Stimulated activated naive CD8-positive, alpha-beta T cell treated with anti-CD3 and anti-CD28 coated beads, Interleukin-15, Interleukin-2, amounts not matched to agents 100 ng/mL and 50 ng/mL, for 24 hours (primary cell): ENCODE measurements at regions not wholly inside any gene's neighbourhood (a gene's known extent, or its start where the extent isn't known, plus 50 kb on each side); places are given as distances from the start of the nearest gene placed in this dataset.

Source experiments
- H3K27ac Mint-ChIP-seq: one replicate; pipeline ENCODE4 v1.8.0; 2021; ENCODE audit warnings: mild to moderate bottlenecking, mixed read lengths
- H3K27me3 Mint-ChIP-seq: one replicate; pipeline ENCODE4 v1.8.0; 2021; ENCODE audit warnings: mixed read lengths
- H3K36me3 Mint-ChIP-seq: one replicate; pipeline ENCODE4 v1.8.0; 2021; ENCODE audit warnings: low read depth, mixed read lengths
- H3K4me1 Mint-ChIP-seq: one replicate; pipeline ENCODE4 v1.8.0; 2021; ENCODE audit warnings: low read depth, mixed read lengths
- H3K4me3 Mint-ChIP-seq: one replicate; pipeline ENCODE4 v1.8.0; 2021; ENCODE audit warnings: mild to moderate bottlenecking, mixed read lengths
- H3K9me3 Mint-ChIP-seq: one replicate; pipeline ENCODE4 v1.8.0; 2021; ENCODE audit warnings: mixed read lengths

- H3K9me3 Mint-ChIP-seq = peaks cover 11% of the 10 kb centered on the region
- no peaks in the 10 kb centered on the region for H3K36me3 Mint-ChIP-seq
These were observed 312.3 kb upstream of the CNTN6 start for GRCh38 chr3:780505-780904.

DNA sequence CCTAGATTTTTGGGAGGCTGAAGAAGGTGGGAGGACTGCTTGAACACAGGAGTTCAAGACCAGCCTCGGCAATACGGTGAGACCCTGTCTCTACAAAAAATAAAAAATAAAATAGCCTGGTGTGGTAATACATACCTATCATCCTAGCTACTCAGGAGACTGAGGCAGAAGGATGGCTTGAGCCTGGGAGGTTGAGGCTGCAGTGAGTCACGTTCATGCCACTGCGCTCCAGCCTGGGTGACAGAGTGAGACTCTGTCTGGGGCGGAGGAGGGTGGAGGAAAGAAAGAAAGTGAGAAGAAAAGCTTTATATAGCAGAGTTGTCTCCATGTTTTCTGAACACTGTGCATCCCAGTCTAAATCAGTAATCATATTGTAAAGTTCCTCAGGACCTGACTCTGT lies 301.4 kb upstream of the CNTN6 start:
- H3K27me3 Mint-ChIP-seq = no peaks in the 10 kb centered on the region
- no peaks in the 10 kb centered on the region for H3K36me3 Mint-ChIP-seq
- peaks cover 12% of the 10 kb centered on the region for H3K9me3 Mint-ChIP-seq
- no peaks in the 10 kb centered on the region for H3K4me1 Mint-ChIP-seq
- H3K27ac Mint-ChIP-seq = no peak overlapping the region
- no peak overlapping the region for H3K4me3 Mint-ChIP-seq

More at GRCh38 chr3:780505-780904, 312.3 kb upstream of the CNTN6 start:
- no peaks in the 10 kb centered on the region for H3K4me1 Mint-ChIP-seq
- H3K4me3 Mint-ChIP-seq = no peak overlapping the region
- H3K27me3 Mint-ChIP-seq = no peaks in the 10 kb centered on the region
- no peak overlapping the region for H3K27ac Mint-ChIP-seq

GRCh38 chr3:792630-793029 lies 300.2 kb upstream of the CNTN6 start:
- Mint-ChIP-seq H3K27me3 (no peaks in the 10 kb centered on the region), H3K4me3 (no peak overlapping the region), H3K36me3 (no peaks in the 10 kb centered on the region), H3K27ac (no peak overlapping the region), H3K4me1 (no peaks in the 10 kb centered on the region), H3K9me3 (peaks cover 12% of the 10 kb centered on the region)

- Mint-ChIP-seq H3K9me3 (peaks cover 12% of the 10 kb centered on the region), H3K27ac (no peak overlapping the region), H3K4me3 (no peak overlapping the region), H3K36me3 (no peaks in the 10 kb centered on the region), H3K4me1 (no peaks in the 10 kb centered on the region), H3K27me3 (no peaks in the 10 kb centered on the region)
These were observed 288.6 kb upstream of the CNTN6 start for GRCh38 chr3:804211-804610.

DNA sequence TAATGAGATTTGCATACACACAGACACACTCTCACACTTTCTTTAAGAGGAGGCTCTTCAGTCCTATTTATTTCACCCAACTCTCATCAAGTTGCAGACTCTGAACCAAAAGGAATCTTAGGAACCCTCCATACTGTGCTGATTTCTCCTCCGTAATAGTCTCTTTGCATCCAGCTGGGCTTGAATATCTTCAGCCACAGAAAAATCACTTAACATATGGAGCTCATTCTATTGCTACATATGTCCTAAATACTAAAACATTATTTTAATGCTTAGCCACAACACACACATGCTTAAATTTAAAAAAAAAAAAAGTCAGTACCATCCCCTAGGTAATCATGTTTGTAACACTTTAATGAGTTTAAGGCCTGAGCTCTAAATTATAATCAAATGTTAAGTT lies 287.5 kb upstream of the CNTN6 start:
- H3K4me3 Mint-ChIP-seq = no peak overlapping the region
- no peaks in the 10 kb centered on the region for H3K27me3 Mint-ChIP-seq
- no peaks in the 10 kb centered on the region for H3K36me3 Mint-ChIP-seq
- H3K4me1 Mint-ChIP-seq = no peaks in the 10 kb centered on the region
- no peak overlapping the region for H3K27ac Mint-ChIP-seq
- H3K9me3 Mint-ChIP-seq = peaks cover 10% of the 10 kb centered on the region

DNA sequence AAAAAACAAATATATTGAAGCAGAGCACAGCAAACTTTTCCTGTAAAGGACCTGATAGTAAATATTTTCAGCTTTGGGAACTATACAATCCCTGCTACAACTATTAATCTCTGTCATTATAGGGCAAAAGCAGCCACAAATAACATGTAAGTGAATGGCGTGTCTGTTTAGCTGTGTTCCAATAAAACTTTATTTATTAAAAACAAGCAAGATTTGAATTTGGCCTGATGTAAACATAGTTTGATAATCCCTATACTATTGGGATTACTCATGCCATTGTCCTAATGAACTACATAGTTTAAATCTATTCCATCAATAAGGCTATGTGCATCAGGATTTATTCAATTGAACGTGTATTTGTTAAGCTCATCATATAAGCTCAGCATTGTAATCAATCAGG lies 286.8 kb upstream of the CNTN6 start:
- H3K4me3 Mint-ChIP-seq = no peak overlapping the region
- no peaks in the 10 kb centered on the region for H3K4me1 Mint-ChIP-seq
- peaks cover 4% of the 10 kb centered on the region for H3K9me3 Mint-ChIP-seq
- no peaks in the 10 kb centered on the region for H3K27me3 Mint-ChIP-seq
- H3K36me3 Mint-ChIP-seq = no peaks in the 10 kb centered on the region
- H3K27ac Mint-ChIP-seq = no peak overlapping the region

GRCh38 chr3:816605-817004 lies 276.2 kb upstream of the CNTN6 start:
- Mint-ChIP-seq H3K27ac (no peak overlapping the region), H3K4me1 (no peaks in the 10 kb centered on the region), H3K9me3 (peaks cover 8% of the 10 kb centered on the region), H3K4me3 (no peak overlapping the region), H3K36me3 (no peaks in the 10 kb centered on the region), H3K27me3 (no peaks in the 10 kb centered on the region)

DNA sequence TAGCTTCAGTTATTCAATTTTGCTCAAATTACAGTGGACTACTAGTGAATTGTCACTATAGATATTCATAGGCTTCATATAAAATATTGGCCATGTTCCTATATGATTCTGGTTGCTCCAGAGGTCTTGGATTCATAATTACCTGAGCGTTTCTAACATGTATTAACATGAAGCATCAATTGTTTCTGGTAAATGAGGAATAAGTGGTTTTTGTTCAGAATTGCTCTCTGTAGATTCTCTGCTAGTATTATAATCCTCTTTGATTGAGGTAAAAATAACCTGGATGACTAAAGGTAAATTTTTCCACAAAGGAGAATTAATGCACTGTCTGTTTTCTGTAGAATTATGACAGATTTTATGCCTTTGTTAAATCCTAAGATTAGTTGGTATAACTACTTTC lies 258.1 kb upstream of the CNTN6 start:
- H3K4me1 Mint-ChIP-seq = no peaks in the 10 kb centered on the region
- no peak overlapping the region for H3K4me3 Mint-ChIP-seq

DNA sequence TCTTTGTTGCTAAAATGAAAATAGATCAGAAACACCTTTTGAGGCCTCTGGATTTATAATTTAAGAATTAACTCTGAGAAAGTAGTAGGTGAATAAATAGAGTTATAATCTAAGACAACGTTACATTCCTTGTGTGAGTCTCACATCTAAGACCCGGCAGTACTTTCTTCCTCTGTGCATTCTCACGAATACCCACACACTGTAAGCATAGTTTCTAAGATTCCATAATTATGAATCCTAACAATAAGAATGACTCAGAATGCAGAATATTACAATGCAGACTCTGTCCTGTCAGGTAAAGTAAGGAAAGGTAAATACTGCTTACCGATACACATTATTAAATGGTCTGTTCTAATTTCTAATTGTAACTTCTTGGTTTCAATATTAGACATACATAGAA lies 257.7 kb upstream of the CNTN6 start:
- Mint-ChIP-seq H3K27me3 (no peaks in the 10 kb centered on the region), H3K36me3 (no peaks in the 10 kb centered on the region), H3K27ac (no peak overlapping the region), H3K4me1 (no peaks in the 10 kb centered on the region), H3K4me3 (no peak overlapping the region), H3K9me3 (peaks cover 7% of the 10 kb centered on the region)

More for the DNA sequence above, 258.1 kb upstream of the CNTN6 start:
- Mint-ChIP-seq H3K36me3 (no peaks in the 10 kb centered on the region), H3K27ac (no peak overlapping the region), H3K27me3 (no peaks in the 10 kb centered on the region), H3K9me3 (peaks cover 7% of the 10 kb centered on the region)

- H3K9me3 Mint-ChIP-seq = no peaks in the 10 kb centered on the region
- no peaks in the 10 kb centered on the region for H3K27me3 Mint-ChIP-seq
- H3K4me1 Mint-ChIP-seq = no peaks in the 10 kb centered on the region
- H3K27ac Mint-ChIP-seq = no peak overlapping the region
- no peak overlapping the region for H3K4me3 Mint-ChIP-seq
- H3K36me3 Mint-ChIP-seq = no peaks in the 10 kb centered on the region
These were observed 252.8 kb upstream of the CNTN6 start for GRCh38 chr3:839981-840380.

- Mint-ChIP-seq H3K27ac (no peak overlapping the region), H3K36me3 (no peaks in the 10 kb centered on the region), H3K4me3 (no peak overlapping the region), H3K9me3 (no peaks in the 10 kb centered on the region), H3K27me3 (no peaks in the 10 kb centered on the region), H3K4me1 (no peaks in the 10 kb centered on the region)
These were observed 241.6 kb upstream of the CNTN6 start for GRCh38 chr3:851098-851790.

- no peaks in the 10 kb centered on the region for H3K4me1 Mint-ChIP-seq
- no peaks in the 10 kb centered on the region for H3K27me3 Mint-ChIP-seq
- H3K27ac Mint-ChIP-seq = no peak overlapping the region
- H3K36me3 Mint-ChIP-seq = no peaks in the 10 kb centered on the region
- no peaks in the 10 kb centered on the region for H3K9me3 Mint-ChIP-seq
- no peak overlapping the region for H3K4me3 Mint-ChIP-seq
These were observed 240.8 kb upstream of the CNTN6 start for GRCh38 chr3:852033-852432.

GRCh38 chr3:853489-853888 lies 239.3 kb upstream of the CNTN6 start:
- no peaks in the 10 kb centered on the region for H3K9me3 Mint-ChIP-seq
- no peak overlapping the region for H3K4me3 Mint-ChIP-seq
- H3K36me3 Mint-ChIP-seq = no peaks in the 10 kb centered on the region
- no peak overlapping the region for H3K27ac Mint-ChIP-seq
- no peaks in the 10 kb centered on the region for H3K27me3 Mint-ChIP-seq
- no peaks in the 10 kb centered on the region for H3K4me1 Mint-ChIP-seq

GRCh38 chr3:859135-859534 lies 233.7 kb upstream of the CNTN6 start:
- Mint-ChIP-seq H3K27ac (no peak overlapping the region), H3K4me1 (no peaks in the 10 kb centered on the region), H3K36me3 (no peaks in the 10 kb centered on the region), H3K4me3 (no peak overlapping the region), H3K27me3 (no peaks in the 10 kb centered on the region), H3K9me3 (no peaks in the 10 kb centered on the region)

DNA sequence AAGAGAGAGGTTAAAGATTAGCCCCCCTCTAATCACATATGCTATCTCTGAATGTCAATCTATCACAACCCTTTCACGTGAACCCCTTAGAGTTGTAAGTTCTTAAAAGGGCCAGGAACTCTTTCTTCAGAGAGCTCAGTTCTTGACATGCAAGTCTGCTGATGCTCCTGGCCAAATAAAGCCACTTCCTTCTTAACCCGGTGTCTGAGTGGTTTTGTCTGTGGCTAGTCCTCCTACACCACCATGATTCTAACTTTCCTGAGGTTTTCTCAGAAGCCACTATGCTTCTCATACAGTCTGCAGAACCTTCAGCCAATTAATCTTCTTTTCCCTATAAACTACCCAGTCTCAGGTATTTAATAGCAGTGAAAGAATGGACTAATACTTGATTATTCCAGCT lies 231.1 kb upstream of the CNTN6 start:
- H3K27me3 Mint-ChIP-seq = no peaks in the 10 kb centered on the region
- H3K4me1 Mint-ChIP-seq = no peaks in the 10 kb centered on the region
- no peak overlapping the region for H3K4me3 Mint-ChIP-seq
- no peak overlapping the region for H3K27ac Mint-ChIP-seq
- H3K9me3 Mint-ChIP-seq = peaks cover 4% of the 10 kb centered on the region
- no peaks in the 10 kb centered on the region for H3K36me3 Mint-ChIP-seq

GRCh38 chr3:869269-869668 lies 223.6 kb upstream of the CNTN6 start:
- no peaks in the 10 kb centered on the region for H3K36me3 Mint-ChIP-seq
- no peaks in the 10 kb centered on the region for H3K4me1 Mint-ChIP-seq
- no peaks in the 10 kb centered on the region for H3K27me3 Mint-ChIP-seq
- H3K4me3 Mint-ChIP-seq = no peak overlapping the region
- H3K9me3 Mint-ChIP-seq = peaks cover 4% of the 10 kb centered on the region
- H3K27ac Mint-ChIP-seq = no peak overlapping the region
